Esophagus (tissue), 2 donors: ENCODE measurements at regions not wholly inside any gene's neighbourhood (a gene's known extent, or its start where the extent isn't known, plus 50 kb on each side); places are given as distances from the start of the nearest gene placed in this dataset.

Experiments used
- H3K27ac ChIP-seq, 2 donors: one replicate each; pipeline ENCODE4 v1.5.1; 2013; ENCODE audit warnings: low read depth in 2 of 2, mild to moderate bottlenecking in 2 of 2, inconsistent platforms in 1 of 2, low read length in 1 of 2, moderate library complexity in 1 of 2
- H3K27me3 ChIP-seq, 2 donors: one replicate each; pipeline ENCODE4 v1.6.1; 2013; ENCODE audit warnings: low read length in 2 of 2, control low read depth in 1 of 2, mild to moderate bottlenecking in 1 of 2; ENCODE audit not compliant: insufficient read depth in 2 of 2, control insufficient read depth in 1 of 2
- H3K36me3 ChIP-seq, 2 donors: one replicate each; pipeline ENCODE4 v1.6.1; 2013; ENCODE audit warnings: low read length in 1 of 2; ENCODE audit not compliant: control insufficient read depth in 2 of 2, insufficient read depth in 2 of 2
- H3K4me1 ChIP-seq, 2 donors: one replicate each; pipeline ENCODE4 v1.6.1; 2013; ENCODE audit warnings: low read length in 1 of 2; ENCODE audit not compliant: control insufficient read depth in 2 of 2, insufficient read depth in 2 of 2
- H3K4me3 ChIP-seq, 2 donors: one replicate each; pipeline ENCODE4 v1.5.1; 2013; ENCODE audit warnings: low read length in 2 of 2, mild to moderate bottlenecking in 2 of 2, low read depth in 1 of 2, moderate library complexity in 1 of 2
- H3K9me3 ChIP-seq, 2 donors: one replicate each; pipeline ENCODE4 v1.6.1; 2013; ENCODE audit warnings: mild to moderate bottlenecking in 2 of 2, low read depth in 1 of 2, low read length in 1 of 2, moderate library complexity in 1 of 2; ENCODE audit not compliant: control insufficient read depth in 2 of 2, insufficient read depth in 1 of 2
- WGBS, 2 donors: extraction: QIAGEN DNeasy Blood & Tissue Kit; methylation state at CpG; one replicate each; pipeline ENCODE4 v1.1.7; 2013; 5-methylcytosine and 5-hydroxymethylcytosine counted together
- donor health status: healthy with polysubstance abuse.
- donor health status: Bipolar disorder and iron deficiency.

DNA sequence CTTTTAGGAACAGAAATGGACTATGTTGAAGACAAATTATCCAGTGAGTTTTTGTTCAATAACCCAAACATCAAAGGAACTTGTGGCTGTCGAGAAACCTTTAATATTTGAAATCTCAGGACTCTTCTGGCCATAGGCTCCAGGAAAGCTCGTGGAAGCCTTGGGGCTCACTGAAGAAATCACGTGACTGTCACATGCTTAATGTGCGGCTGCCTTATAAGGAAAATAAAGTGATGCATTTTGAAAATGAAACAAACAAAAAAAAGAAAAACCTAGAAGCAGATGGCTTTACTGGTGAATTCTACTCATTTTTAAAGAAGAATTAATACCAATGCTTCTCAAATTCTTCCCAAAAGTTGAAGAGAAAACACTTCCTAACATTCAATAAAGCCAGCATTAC is 228.4 kb upstream of the RAB4A start:
- H3K27me3 ChIP-seq: no peaks in the 10 kb centered on the region
- no peaks in the 10 kb centered on the region for H3K4me1 ChIP-seq
- WGBS, 2 donors: 63 to 78% methylated on average over 4 of the region's 4 CpGs
- no peaks in the 10 kb centered on the region for H3K9me3 ChIP-seq
- H3K4me3 ChIP-seq: no peak overlapping the region
- H3K36me3 ChIP-seq: no peaks in the 10 kb centered on the region
- H3K27ac ChIP-seq: no peak overlapping the region

DNA sequence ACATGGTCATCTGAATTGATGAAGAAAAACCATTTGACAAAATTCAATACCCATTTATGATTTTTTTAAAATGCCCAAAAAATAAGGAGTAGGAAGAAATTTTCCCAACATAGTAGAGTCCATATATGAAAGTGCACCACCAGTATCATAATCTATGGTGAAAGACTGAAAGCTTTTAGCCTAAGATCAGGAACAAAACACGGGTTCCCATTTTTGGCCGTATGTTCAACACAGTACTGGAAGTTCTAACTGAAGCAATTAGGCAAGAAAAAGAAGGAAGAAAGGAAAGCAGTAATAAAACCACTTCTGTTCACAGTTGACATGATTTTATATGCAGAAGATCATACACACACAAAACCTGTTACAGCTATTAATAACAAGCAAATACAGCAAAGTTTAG is 227.8 kb upstream of the RAB4A start:
- WGBS, 2 donors: 79 to 80% methylated on average over 2 of the region's 2 CpGs
- Histone ChIP-seq H3K27ac (no peak overlapping the region), H3K4me1 (no peaks in the 10 kb centered on the region), H3K36me3 (no peaks in the 10 kb centered on the region), H3K27me3 (no peaks in the 10 kb centered on the region), H3K9me3 (no peaks in the 10 kb centered on the region), H3K4me3 (no peak overlapping the region)

DNA sequence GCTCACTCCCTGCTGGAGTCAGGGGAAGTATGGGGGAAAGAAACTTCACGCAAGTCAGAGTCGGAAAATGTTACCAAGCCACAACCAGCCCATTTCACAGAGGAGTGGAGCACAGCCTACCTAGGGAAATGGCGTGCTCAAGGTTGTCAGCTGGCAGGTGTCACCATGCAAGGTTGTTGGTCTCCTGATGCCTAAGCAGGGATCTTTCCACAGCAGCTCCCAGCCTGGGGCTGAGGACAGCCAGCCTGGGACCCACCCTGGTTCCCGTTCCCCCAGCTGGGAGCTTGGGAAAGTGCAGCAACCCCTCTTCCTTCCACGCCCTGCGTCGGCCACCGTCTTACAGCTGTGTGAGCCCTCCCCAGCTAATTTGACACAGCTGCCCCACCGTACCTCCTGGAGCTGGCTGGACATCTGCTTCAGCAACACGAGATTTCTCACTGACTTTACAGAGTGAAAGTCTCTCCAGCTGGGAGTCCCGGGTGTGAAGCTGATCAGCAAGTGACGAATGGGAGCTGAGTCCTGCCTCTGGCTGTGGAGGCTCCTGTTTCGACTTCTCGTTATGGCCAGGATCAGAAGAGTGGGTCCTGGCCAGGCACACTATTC is 224.6 kb upstream of the RAB4A start:
- Histone ChIP-seq H3K9me3 (no peaks in the 10 kb centered on the region), H3K36me3 (no peaks in the 10 kb centered on the region), H3K4me3 (no peak overlapping the region), H3K27ac (no peak overlapping the region), H3K27me3 (no peaks in the 10 kb centered on the region), H3K4me1 (no peaks in the 10 kb centered on the region)
- 69 to 76% methylated on average over 14 of the region's 14 CpGs for WGBS, 2 donors

DNA sequence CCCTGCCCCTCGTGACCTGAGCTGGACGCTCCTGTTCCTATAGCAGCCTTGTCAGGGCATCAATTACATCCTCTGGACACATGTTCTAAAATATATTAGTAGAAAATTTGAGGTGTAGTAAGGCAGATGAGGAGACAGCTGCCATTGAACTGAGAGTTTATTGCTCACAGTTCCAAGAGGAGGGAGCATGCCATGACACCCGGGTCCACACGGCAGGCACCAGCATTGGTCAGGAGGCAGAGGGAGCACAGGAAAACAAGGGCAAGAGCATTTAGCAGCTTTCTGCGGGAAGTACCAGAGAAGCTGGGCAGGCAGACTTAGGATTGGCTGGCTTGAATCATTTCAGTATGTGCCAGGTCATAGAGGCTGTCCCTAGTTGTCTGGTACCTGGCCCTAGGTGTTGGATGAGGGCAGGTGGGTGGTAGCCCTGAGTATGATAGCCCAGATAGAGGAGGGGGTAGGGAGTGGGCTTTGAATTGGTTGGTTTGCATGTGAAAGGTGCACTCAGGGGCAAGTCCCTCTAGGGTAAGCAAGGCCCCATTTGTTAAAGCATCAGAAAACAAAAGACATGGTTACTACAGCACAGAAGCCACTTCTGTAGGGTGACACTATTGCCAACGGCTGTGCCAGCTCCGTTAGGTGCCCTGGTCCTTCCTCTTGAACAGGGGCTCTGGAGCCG is 223.6 kb upstream of the RAB4A start:
- no peaks in the 10 kb centered on the region for H3K36me3 ChIP-seq

DNA sequence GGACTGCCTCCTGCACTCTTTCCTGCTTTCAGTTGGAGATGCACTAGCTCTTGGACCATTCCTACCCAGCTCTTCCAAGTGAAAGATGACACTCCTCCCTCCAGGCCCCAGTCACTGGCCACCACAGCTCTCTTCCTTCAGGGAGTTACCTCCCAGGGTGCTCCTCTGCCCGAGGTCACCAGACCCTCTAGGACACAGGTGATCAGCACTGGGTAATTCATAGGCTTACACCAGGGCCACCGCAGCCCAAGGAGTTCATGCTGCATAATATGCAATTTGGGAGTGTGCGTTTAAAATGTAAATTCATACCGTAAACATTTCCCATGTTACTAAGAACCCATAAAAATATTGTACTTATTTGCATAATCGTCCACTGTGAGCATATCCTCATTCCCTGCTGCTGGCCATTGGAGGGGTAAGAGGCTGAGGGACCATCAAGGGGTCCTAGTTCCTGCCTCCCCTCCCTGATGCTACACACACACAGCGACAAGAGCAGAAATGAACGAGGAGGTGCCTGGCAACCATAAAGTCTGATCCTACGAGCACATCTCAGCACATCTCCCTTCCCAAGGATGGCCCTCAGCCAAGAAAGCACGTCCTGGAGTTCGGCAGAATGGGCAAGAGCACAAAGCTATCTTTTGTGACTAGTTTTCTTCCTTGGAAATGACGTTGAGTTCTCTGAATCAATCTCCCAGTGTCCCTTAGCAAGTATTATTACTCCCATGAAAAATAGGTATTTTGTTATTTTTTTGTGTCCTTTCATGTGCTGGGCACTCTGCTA is 222.9 kb upstream of the RAB4A start:
- Histone ChIP-seq H3K9me3 (no peaks in the 10 kb centered on the region), H3K27me3 (no peaks in the 10 kb centered on the region), H3K27ac (no peak overlapping the region), H3K4me3 (no peak overlapping the region), H3K36me3 (no peaks in the 10 kb centered on the region), H3K4me1 (no peaks in the 10 kb centered on the region)
- 79 to 82% methylated on average over 11 of the region's 11 CpGs for WGBS, 2 donors

More for the DNA sequence above, 223.6 kb upstream of the RAB4A start:
- Histone ChIP-seq H3K27ac (no peak overlapping the region), H3K4me1 (no peaks in the 10 kb centered on the region), H3K4me3 (no peak overlapping the region), H3K9me3 (no peaks in the 10 kb centered on the region), H3K27me3 (no peaks in the 10 kb centered on the region)
- WGBS, 2 donors: 92 to 93% methylated on average over 8 of the region's 8 CpGs

DNA sequence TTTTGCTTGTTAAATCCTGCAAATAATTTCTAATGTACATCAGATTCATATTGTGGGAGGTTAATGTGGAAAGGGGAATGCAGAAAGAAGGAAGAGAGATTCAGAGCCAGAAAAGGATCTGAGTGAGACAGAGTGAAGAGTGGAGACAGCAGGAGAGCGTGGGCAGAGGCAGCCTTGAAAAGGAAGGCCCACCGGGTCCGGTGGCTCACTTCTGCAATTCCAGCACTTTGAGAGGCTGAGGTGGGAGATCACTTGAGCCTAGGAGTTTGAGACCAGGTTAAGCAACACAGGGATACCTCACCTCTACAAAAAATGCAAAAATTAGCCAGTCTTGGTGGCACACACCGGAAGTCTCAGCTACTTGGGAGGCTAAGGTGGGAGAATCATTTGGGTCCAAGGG is 222.0 kb upstream of the RAB4A start:
- Histone ChIP-seq H3K36me3 (no peaks in the 10 kb centered on the region), H3K9me3 (no peaks in the 10 kb centered on the region), H3K4me3 (no peak overlapping the region), H3K4me1 (no peaks in the 10 kb centered on the region), H3K27ac (no peak overlapping the region), H3K27me3 (no peaks in the 10 kb centered on the region)
- 87 to 93% methylated on average over 4 of the region's 4 CpGs for WGBS, 2 donors

DNA sequence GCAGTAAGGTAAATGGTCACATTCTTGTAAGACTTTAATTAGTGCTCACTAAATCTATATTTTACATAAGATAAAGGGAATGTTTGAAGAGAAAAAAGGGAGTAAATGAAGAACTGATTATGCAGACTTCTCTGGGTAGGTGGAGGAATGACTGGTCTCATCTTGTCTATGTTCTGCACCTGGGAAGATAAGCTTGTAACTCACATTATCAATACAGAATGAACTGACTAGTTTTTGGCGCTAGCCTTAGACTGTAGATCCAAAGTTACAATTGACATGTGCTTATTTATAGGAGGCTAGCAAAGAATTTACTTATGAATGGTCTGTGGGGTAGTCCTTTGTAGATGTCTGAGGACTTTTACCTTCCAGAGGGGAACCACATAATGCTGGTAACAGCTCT is 214.9 kb upstream of the RAB4A start:
- WGBS, 2 donors: 92 to 94% methylated on average over 1 of the region's 1 CpG
- Histone ChIP-seq H3K4me1 (peaks cover 4 to 7% of the 10 kb centered on the region in 2 donors), H3K27ac (no peak overlapping the region), H3K36me3 (no peaks in the 10 kb centered on the region), H3K4me3 (no peak overlapping the region), H3K27me3 (no peaks in the 10 kb centered on the region), H3K9me3 (no peaks in the 10 kb centered on the region)

DNA sequence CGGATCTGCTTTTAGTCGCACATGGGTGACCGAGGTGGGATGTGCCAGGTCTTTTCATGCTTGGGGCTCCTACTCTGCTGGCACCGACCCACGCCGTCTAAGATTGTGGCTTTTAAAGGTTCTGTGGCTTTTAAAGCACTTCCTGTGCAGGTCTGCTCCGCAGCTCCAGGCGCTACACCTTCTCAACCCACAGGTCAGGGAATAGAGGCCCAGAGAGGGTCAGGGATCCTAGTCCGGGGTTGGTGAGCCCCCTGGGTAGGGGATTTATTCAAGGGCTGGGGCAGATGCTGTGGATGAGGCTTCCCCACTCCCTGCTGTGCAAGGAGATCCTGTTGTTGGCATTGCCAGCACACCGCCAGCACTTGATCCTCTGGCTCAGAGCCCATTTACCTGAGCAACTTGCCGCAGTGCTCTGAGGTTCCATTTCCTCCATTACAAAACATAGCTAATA is 212.8 kb upstream of the RAB4A start:
- Histone ChIP-seq H3K4me1 (peaks cover 4 to 7% of the 10 kb centered on the region in 2 donors), H3K36me3 (no peaks in the 10 kb centered on the region), H3K27ac (no peak overlapping the region), H3K9me3 (no peaks in the 10 kb centered on the region), H3K27me3 (no peaks in the 10 kb centered on the region), H3K4me3 (no peak overlapping the region)
- WGBS, 2 donors: 57 to 59% methylated on average over 11 of the region's 11 CpGs

DNA sequence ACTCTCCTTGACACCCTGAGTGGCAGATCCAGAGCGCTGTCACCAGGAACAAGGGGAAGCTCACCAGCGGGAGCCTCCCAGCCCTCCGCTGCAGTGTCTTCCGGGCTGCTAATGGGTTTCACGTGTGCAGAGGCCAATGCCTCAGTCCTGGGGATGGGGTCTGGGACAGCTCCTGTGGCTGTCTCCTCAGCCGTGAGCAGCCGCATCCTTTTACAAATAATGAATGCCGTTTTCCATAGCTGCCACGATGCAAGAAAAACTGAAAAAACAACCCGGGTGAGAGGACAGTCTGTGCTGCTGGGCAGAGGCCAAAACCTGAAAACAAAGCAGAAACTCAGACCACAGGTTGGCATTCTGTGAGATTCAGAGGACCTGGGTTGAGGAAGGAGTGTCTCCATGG is 212.2 kb upstream of the RAB4A start:
- H3K4me3 ChIP-seq: no peak overlapping the region
- H3K27ac ChIP-seq: peak overlapping the region in 1 of 2 donors; percentile 38
- WGBS, 2 donors: 61 to 67% methylated on average over 10 of the region's 10 CpGs

More for the DNA sequence above, 212.2 kb upstream of the RAB4A start:
- peaks cover 4 to 7% of the 10 kb centered on the region in 2 donors for H3K4me1 ChIP-seq
- no peaks in the 10 kb centered on the region for H3K9me3 ChIP-seq
- H3K27me3 ChIP-seq: no peaks in the 10 kb centered on the region
- no peaks in the 10 kb centered on the region for H3K36me3 ChIP-seq
